ENCODE measurements at regions not wholly inside any gene's neighbourhood (a gene's known extent, or its start where the extent isn't known, plus 50 kb on each side); places are given as distances from the start of the nearest gene placed in this dataset.
"Not testable (repeated sequence)": the region's sequence is repeated elsewhere in the genome, so short reads cannot be mapped to it uniquely, and the experiment has no call there.

- Histone ChIP-seq H3K9me3 (peaks cover 0 to 5% (median 2%) of the 10 kb centered on the region in 4 donors), H3K4me1 (no peaks in the 10 kb centered on the region), H3K4me3 (no peak overlapping the region), H3K27ac (no peak overlapping the region), H3K27me3 (no peaks in the 10 kb centered on the region), H3K36me3 (no peaks in the 10 kb centered on the region)
- intact Hi-C loops (cut with DNase I), result no loop called here
- 65 to 78% methylated on average over 4 of the region's 4 CpGs for WGBS, 2 donors
- TF ChIP-seq POLR2AphosphoS5 (IDR thresholded peaks at IDR 0.05) (no peak), EP300 (IDR thresholded peaks at IDR 0.05) (no peak), CTCF (IDR thresholded peaks at IDR 0.05) (no peak), POLR2A (IDR thresholded peaks at IDR 0.05) (no peak)
- no peak for DNase-seq
Observed at GRCh38 chr12:111240374-111240773, 128.5 kb downstream of the PHETA1 start.

- intact Hi-C loops (cut with DNase I), result no loop called here
- Histone ChIP-seq H3K27ac (no peak overlapping the region), H3K4me3 (no peak overlapping the region), H3K27me3 (no peaks in the 10 kb centered on the region), H3K9me3 (peaks cover 0 to 2% (median under 1%) of the 10 kb centered on the region in 4 donors), H3K4me1 (no peaks in the 10 kb centered on the region), H3K36me3 (no peaks in the 10 kb centered on the region)
- WGBS, 2 donors, result 82 to 83% methylated on average over 8 of the region's 8 CpGs
- TF ChIP-seq POLR2A (IDR thresholded peaks at IDR 0.05) (no peak), POLR2AphosphoS5 (IDR thresholded peaks at IDR 0.05) (no peak), EP300 (IDR thresholded peaks at IDR 0.05) (no peak), CTCF (IDR thresholded peaks at IDR 0.05) (no peak)
- no peak for DNase-seq
Observed at GRCh38 chr12:111239235-111239634, 129.7 kb downstream of the PHETA1 start.

- Histone ChIP-seq H3K9me3 (peaks cover 0 to 3% (median under 1%) of the 10 kb centered on the region in 4 donors), H3K27ac (no peak overlapping the region)
- WGBS, 2 donors, result 27 to 53% methylated on average over 5 of the region's 5 CpGs
Observed at GRCh38 chr12:111238075-111238734, 130.7 kb downstream of the PHETA1 start.

DNA sequence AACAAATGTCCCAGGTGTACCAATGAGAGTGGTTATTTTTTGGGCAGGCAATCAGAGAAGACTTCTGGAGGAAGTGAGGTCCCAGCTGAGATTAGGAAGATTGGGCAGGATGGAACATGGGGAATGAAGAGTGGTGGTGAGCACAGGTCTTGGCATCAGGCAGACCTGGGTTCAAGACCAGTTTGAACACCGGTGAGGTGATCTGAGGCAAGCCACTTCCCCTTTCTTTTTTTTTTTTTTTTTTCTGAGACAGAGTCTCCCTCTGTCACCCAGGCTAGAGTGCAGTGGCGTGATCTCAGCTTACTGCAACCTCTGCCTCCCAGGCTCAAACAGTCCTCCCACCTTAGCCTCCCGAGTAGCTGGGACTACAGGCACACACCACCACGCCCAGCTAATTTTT, 134.4 kb downstream of the PHETA1 start:
- WGBS, 2 donors, result 77 to 82% methylated on average over 4 of the region's 4 CpGs
- DNase-seq; H3K27ac ChIP-seq; H3K4me1 ChIP-seq; H3K27me3 ChIP-seq; intact Hi-C loops (cut with DNase I); H3K4me3 ChIP-seq; H3K9me3 ChIP-seq; H3K36me3 ChIP-seq: not testable (repeated sequence)

More at GRCh38 chr12:111238075-111238734, 130.7 kb downstream of the PHETA1 start:
- Histone ChIP-seq H3K36me3 (no peaks in the 10 kb centered on the region), H3K4me1 (no peaks in the 10 kb centered on the region), H3K4me3 (no peak overlapping the region), H3K27me3 (no peaks in the 10 kb centered on the region)
- TF ChIP-seq POLR2A (IDR thresholded peaks at IDR 0.05) (no peak), EP300 (IDR thresholded peaks at IDR 0.05) (no peak), POLR2AphosphoS5 (IDR thresholded peaks at IDR 0.05) (no peak), CTCF (IDR thresholded peaks at IDR 0.05) (no peak)
- intact Hi-C loops (cut with DNase I), result no loop called here
- no peak for DNase-seq

GRCh38 chr12:111233786-111234185, 135.1 kb downstream of the PHETA1 start:
- Histone ChIP-seq H3K27ac (no peak overlapping the region), H3K27me3 (peaks cover 0 to 8% (median 0%) of the 10 kb centered on the region in 3 donors), H3K4me3 (no peak overlapping the region), H3K4me1 (no peaks in the 10 kb centered on the region), H3K36me3 (no peaks in the 10 kb centered on the region), H3K9me3 (peaks cover 0 to 3% (median under 1%) of the 10 kb centered on the region in 4 donors)
- intact Hi-C loops (cut with DNase I), result no loop called here
- WGBS, 2 donors, result 83 to 87% methylated on average over 3 of the region's 3 CpGs
- no peak for DNase-seq
- no peak for TF ChIP-seq POLR2AphosphoS5 (IDR thresholded peaks at IDR 0.05)
- no peak for TF ChIP-seq CTCF (IDR thresholded peaks at IDR 0.05)
- no peak for TF ChIP-seq EP300 (IDR thresholded peaks at IDR 0.05)
- TF ChIP-seq POLR2A (IDR thresholded peaks at IDR 0.05), result no peak

Data from sigmoid colon (tissue), 6 donors.